ENCODE measurements at regions not wholly inside any gene's neighbourhood (a gene's known extent, or its start where the extent isn't known, plus 50 kb on each side); places are given as distances from the start of the nearest gene placed in this dataset.
"Not testable (repeated sequence)": the region's sequence is repeated elsewhere in the genome, so short reads cannot be mapped to it uniquely, and the experiment has no call there.

DNA sequence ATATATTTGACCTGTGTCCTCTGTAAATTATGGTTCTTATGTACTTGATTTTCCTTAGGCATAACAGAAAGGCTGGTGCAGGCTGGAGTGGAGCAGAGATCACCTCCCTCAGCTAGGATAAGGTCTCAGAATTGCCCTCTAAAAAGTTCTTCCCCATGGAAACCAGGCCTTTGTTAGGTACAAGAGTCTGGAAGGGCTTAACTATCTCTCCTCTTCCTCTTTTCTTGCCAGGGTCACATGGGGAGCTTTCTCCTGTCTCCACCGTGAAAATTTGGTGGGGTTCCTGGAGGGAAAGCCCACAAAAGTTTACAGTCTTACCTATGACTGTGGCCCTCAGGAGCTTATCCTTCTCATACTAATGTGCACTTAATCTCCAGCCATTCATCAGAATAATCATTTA is 633.2 kb downstream of the MCTP2 start (continued):
- TF ChIP-seq MAFK (IDR thresholded peaks at IDR 0.05; ENCODE audit: low read depth, low read length): no peak

DNA sequence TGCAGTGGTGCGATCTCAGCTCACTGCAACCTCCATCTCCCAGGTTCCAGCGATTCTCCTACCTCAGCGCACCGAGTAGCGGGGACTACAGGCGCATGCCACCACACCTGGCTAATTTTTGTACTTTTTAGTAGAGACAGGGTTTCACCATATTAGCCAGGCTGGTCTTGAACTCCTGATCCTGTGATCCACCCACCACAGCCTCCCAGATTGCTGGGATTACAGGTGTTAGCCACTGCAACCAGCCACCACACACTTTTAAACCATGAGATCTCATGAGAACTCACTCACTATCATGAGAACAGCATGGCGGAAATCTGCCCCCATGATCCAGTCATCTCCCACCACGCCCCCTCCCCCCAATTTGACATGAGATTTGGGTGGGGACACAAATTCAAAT is 636.9 kb downstream of the MCTP2 start:
- WGBS, 2 experiments (ENCODE audit: extremely low coverage in 1 of 2, insufficient coverage in 1 of 2, insufficient read length in 1 of 2, insufficient replicate concordance in 2 of 2, low coverage in 1 of 2, low lambda C conversion rate in 2 of 2, missing lambda C conversion rate in 1 of 2): 100% methylated on average over 5 of the region's 8 CpGs; no CpG with 5 or more reads in 1 of the 2 experiments
- H2BK20ac ChIP-seq (ENCODE audit: low read length); H2AFZ ChIP-seq (ENCODE audit: low read length); H3K18ac ChIP-seq (ENCODE audit: extremely low read depth, low read length); H4K20me1 ChIP-seq (replicated peaks in 1 of 2; ENCODE audit: control insufficient read depth in 1 of 2, insufficient read depth in 2 of 2, low read length in 2 of 2); H3K79me1 ChIP-seq (ENCODE audit: low read depth, low read length); H3K9ac ChIP-seq (replicated peaks in 1 of 4; ENCODE audit: extremely low read depth in 1 of 4, low read depth in 3 of 4, low read length in 3 of 4); H3K27me3 ChIP-seq (replicated peaks in 1 of 4; ENCODE audit: control insufficient read depth in 3 of 4, extremely low read depth in 1 of 4, insufficient read depth in 3 of 4, low read length in 3 of 4); H3K79me2 ChIP-seq (ENCODE audit: control insufficient read depth in 1 of 2, insufficient read depth in 2 of 2, low read length in 2 of 2); H2AK5ac ChIP-seq (ENCODE audit: low read depth, low read length); H2BK12ac ChIP-seq (ENCODE audit: low read depth, low read length); H3K4me3 ChIP-seq (ENCODE audit: extremely low read depth in 1 of 4, insufficient read depth in 2 of 4, low read depth in 3 of 4, low read length in 4 of 4); H2BK120ac ChIP-seq (replicated peaks; ENCODE audit: low read depth, low read length); DNase-seq (ENCODE audit: low read depth in 1 of 2, low spot score in 2 of 2); H2BK15ac ChIP-seq (ENCODE audit: low read length); H3K14ac ChIP-seq (ENCODE audit: insufficient read length); H4K5ac ChIP-seq (ENCODE audit: insufficient read length, low read depth, low read length); H3K27ac ChIP-seq (ENCODE audit: low read depth, low read length); H3K36me3 ChIP-seq (ENCODE audit: control insufficient read depth in 2 of 4, insufficient read depth in 4 of 4, low read length in 3 of 4); CTCF ChIA-PET (ENCODE audit: partially characterized antibody); H3K23ac ChIP-seq (ENCODE audit: insufficient read length); H3K4me2 ChIP-seq (ENCODE audit: insufficient read depth in 1 of 2, low read depth in 2 of 2, low read length in 2 of 2); POLR2A ChIA-PET (ENCODE audit: partially characterized antibody); H4K91ac ChIP-seq (replicated peaks; ENCODE audit: insufficient read length, low read length); H3K56ac ChIP-seq (replicated peaks; ENCODE audit: insufficient read length, low read depth, low read length); H3K4me1 ChIP-seq (replicated peaks in 1 of 4; ENCODE audit: control insufficient read depth in 3 of 4, insufficient read depth in 4 of 4, low read length in 3 of 4); H3K9me3 ChIP-seq (ENCODE audit: insufficient read depth in 2 of 2, low read depth in 1 of 2, low read length in 1 of 2); H4K8ac ChIP-seq (ENCODE audit: extremely low read depth, insufficient read depth, low read length); H3K23me2 ChIP-seq (ENCODE audit: low read depth, low read length); H2BK5ac ChIP-seq (ENCODE audit: low read depth, low read length); H3K4ac ChIP-seq (replicated peaks; ENCODE audit: insufficient read length, low read depth, low read length); FAIRE-seq: not testable (repeated sequence)

All from H1 (cell line).